GM18505 (cell line): ENCODE measurements at regions not wholly inside any gene's neighbourhood (a gene's known extent, or its start where the extent isn't known, plus 50 kb on each side); places are given as distances from the start of the nearest gene placed in this dataset.

Experiments used
- ATAC-seq: cut with Tn5 transposase; IDR thresholded peaks from one replicate; pipeline ENCODE4 v1.9.1; 2021; ENCODE audit not compliant: unreplicated experiment
- POLR2A ChIP-seq: IDR thresholded peaks from 4 replicates; pipeline ENCODE4 v1.6.1; 2011; ENCODE audit warnings: borderline replicate concordance; ENCODE audit not compliant: insufficient read depth, insufficient read length; ENCODE audit errors: extremely low read depth

DNA sequence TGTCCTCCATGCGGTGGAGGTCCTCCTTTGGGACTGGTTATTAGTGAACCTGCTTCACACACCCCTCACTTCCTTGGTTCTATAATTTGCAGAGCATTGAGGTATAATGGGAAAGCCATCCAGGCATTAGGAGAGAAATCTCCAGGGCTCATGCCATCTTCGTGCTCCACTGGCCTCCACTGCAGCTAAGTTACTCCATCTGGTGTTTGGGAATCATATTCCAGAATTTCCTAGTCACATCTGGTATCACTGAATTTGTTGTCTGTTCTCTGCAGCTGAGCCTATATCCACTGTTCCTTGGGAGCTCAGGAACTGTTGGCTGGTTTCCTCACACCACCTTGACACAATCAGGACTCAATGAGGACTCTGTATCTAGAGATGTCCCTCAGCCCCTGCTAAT lies 173.0 kb upstream of the TSHZ2 start:
- no peak for ATAC-seq
- no peak for TF ChIP-seq POLR2A

DNA sequence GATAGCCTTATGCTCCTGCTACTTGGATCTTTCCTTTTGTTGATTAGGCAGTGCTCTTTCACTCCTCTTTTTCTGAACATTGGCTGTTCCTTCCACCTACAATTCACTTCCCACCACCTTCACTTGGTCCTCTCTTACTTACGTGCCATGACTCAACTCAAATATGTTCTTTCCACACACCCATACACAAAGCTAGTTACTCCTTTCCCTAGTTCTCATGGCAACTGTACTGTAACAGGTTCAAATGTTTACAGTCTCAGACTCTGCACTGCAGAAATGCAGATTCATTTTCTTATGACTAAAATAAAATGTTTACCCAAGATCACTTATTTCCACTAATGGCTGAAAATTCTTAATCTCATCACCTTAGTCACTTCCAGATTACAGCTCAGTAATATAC lies 174.0 kb upstream of the TSHZ2 start:
- ATAC-seq = no peak
- TF ChIP-seq POLR2A = no peak

DNA sequence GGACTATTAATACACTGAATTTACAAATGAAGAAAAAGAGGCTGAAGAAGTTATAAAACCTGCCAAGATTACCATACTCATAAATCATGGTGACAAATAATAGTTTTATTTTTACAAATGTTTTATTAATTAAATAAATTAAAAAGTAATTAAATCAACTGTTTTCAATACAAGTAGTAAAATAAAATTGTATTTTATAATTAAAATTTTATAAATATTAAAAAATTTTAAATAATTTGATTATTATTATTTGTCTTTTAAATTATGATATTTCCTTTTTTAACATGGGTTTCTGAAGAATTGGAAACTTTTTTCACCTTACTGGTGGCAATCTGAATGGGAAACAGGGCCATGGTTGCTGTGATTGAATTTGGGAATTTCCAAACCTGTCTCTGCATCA lies 177.3 kb upstream of the TSHZ2 start:
- no peak for TF ChIP-seq POLR2A
- no peak for ATAC-seq

DNA sequence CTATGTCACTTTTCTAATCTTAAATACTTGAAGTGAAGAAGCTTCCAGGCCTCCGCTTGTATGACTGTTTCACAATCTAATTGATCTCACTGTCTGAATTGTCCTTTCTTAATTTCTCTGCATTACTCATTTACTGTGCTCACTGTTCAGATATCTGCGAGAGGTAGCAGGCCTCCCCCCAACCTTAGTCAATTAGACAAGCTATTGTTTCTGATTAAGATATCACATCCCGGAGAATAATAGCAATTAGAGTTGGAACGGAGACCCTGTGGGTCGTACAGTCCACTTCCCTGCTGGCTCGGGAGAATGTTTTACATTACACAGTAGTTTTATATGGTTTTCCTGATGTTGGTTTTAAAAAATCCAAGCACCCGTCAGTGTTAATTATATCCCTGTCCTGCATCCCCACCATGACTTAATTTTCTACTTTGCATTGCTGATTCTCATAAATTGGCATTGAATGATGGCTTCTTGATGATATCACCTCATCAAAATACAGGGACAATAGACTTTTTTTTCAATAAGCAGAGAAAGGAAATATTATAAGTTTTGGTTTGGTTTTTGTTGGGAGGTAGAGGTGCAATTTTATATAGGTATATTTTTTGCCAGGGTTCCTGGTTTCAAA lies 178.7 kb upstream of the TSHZ2 start:
- no peak for TF ChIP-seq POLR2A
- ATAC-seq = no peak

DNA sequence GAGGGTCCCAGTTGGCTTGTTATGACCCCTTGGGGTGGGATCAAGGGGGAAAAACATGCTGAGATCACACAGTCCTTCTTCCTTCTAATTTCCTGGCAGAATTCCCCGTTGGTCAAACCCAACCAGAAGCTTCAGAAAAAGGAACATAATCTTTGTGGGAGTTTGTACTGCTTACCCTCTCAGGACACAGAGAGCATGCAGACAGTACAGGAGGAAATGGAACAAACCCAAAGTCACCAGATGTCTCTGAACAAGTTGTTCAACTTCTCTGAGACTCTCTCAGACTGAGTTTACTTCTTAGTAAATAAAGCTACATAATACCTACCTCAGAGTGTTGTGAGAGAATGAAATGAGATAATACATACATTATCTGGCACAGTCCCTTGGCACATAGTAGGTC lies 181.1 kb upstream of the TSHZ2 start:
- no peak for ATAC-seq
- TF ChIP-seq POLR2A = no peak

DNA sequence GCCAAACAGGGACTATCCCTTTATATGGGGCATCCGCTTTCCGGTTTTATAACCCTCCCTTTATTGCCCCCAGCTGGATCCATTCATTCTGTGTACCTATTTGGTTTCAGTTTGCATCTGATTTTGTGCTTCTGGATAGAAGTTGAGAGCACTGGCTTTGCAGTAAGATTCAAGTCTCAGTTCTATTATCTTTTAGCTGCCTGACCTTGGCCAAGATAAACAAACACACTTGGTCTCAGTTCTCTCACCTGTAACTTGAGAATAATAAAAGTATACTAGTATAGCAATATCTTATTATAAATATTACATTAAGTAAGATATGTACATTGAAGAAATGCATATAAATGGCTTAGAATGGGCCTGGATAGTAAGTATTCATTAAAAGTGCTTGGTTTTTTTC lies 182.4 kb upstream of the TSHZ2 start:
- no peak for TF ChIP-seq POLR2A
- ATAC-seq = no peak

DNA sequence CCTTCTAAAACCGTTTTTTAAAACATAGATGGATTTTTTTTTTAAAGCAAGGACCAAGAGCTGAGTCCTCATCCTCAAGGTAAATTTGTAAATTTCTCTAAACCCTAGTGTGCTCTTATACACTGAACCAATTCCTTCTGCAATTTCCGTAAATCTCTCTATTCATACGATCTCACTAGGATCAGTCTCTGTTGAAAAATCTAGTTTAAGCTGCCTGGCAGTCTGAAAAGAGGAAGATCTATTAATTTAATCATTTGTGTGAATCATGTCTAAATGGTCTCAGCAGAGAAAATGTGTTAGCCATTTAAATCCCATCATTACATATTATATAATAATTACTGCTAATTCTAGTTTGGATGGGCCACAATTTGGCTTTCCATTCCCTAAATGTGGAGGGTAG lies 184.2 kb upstream of the TSHZ2 start:
- no peak for ATAC-seq
- no peak for TF ChIP-seq POLR2A

DNA sequence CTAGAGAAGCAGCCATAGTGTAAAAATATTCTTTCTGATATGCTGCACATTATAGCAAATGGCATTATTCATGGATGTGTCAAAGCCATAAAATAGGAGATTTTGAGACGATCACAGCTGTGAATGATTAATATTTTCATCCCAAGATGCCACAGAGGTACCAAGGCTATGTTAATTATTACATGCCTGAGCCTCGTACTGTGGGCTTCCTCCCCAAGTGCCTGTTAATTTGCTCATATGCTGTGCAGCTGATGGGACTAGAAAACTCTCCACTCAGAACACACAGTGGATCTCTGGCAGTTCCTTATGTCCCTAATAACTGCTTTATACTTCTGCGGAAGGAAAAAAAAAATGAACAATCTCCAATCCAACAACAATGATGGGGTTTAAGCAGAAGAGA lies 184.9 kb upstream of the TSHZ2 start:
- TF ChIP-seq POLR2A = no peak
- no peak for ATAC-seq

DNA sequence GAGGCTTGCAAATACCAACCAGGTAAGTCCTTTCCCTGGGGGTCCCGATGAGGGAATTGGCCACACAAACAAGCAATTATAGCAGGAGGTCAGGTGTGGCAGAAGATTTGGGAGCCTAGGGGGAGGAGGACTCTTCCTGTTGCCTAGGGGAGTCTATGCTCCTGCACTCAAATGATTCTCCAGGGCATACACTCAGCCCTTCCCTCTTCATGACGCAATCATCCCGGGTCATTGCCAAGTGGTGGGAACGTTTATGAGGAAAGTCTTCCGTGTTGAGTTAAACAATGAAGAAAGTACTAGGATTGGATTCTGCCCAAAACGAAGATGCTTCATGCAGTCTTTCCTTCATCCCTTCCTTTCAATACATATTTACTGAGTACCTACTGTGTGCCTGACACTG lies 186.5 kb upstream of the TSHZ2 start:
- no peak for TF ChIP-seq POLR2A
- ATAC-seq = no peak

DNA sequence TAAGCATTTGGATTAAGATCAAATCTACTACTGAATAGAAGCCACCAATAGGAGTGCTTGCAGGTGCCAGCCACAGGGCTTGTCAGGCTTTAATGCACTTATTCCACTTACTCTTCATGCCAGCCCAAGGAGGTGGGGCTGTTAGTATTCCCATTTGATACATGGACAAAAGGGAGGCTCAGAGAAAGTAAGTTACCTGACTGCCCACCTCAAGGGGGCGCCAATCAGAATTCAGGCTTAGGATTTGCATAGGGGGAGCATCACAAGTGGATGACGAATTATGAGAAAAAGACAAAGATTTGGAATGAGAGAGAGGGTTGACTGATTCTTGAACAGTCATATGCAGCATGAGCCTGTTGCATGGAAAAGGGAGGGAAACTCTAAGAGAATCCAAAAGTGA lies 188.4 kb upstream of the TSHZ2 start:
- no peak for TF ChIP-seq POLR2A
- ATAC-seq = no peak

DNA sequence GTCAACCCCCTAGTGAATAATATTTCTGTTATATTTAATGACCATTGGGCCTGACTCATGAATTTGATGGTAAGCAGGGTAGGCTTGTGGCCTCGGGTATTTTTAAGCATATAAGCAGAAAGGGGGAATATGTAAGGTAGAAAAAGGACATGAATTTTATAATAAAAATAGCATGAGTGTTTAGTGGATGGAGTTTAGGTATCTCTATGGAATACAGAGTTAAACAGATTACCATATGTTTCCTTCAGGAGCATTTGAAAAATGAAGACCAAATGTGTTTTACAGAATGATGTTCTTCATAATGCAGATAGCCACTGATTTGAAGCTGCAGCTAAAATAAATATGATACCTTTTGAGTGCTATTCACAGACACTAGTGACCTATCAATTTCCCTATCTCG lies 191.7 kb upstream of the TSHZ2 start:
- TF ChIP-seq POLR2A = no peak
- no peak for ATAC-seq

DNA sequence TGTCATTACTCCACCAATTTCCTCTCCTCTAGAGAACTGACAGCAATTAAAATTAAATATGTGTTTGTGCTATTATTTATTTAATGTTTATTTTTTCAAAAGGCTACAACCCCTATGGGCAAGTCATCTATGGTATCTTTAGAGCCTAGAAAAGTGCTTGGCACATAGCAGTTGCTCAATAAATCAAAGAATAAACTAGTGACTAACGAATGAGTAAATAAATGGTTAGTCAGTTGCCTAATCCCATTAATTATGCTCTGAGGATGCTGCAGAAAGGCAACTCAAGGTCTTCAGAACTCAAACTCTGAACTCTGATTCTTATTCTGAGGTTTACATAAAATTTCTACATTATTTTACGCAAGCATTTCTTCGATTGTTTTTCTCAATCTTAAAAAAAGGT lies 193.0 kb upstream of the TSHZ2 start:
- ATAC-seq = no peak
- TF ChIP-seq POLR2A = no peak

DNA sequence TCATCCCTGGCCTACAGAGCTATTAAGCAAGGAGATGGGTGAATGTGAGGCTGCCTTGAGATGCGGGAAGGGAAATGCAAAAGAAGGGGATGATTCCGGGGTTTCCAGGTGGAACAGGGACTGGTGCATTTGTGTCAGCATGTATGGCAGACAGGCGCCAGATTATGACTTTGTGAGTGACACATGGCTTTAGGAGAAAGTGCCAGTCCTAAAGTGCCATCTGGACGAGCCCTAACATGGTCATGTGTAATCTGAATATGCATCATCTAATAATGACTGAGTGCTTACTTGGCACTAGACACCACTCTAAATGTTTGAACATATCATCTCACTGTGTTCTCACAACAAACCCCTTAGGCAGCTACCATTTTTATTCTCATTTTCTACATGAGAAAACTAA lies 195.0 kb upstream of the TSHZ2 start:
- no peak for TF ChIP-seq POLR2A
- no peak for ATAC-seq

DNA sequence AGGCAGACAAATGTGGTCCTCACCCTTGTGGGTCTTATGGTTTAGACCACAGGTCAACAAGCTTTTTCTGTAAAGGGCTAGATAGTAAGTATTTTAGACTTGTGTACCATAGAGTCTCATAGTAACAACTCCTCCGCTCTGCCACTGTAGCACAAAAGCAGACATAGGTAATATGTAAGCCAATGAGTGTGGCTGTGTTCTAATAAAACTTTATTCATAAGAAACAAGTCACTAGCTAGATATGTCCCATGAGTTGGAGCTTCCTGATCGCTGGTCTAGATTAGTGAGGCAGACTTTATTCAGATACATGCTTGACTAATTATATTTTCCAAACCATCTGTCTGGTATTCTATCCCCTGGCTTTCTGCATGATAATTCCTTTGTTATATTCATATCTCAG lies 196.4 kb upstream of the TSHZ2 start:
- TF ChIP-seq POLR2A = no peak
- ATAC-seq = no peak

DNA sequence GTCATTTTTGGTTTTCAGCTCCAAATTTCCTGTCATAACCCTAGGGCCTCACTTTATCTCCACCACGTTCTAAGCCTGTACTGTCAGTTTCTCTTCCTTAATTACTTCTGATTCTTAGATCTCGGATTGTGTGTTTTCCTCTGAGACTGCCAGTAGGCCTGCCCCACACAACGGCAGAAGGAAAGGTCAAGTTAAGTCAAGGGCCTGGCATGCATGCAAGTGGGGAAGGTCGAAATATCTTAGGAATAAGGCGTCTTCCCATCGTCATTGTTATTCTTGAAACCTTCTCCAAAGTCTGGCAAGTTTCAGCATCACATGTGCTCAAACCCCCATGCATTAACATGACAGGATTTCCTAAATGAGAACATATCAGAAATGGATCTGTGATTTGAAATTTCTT lies 203.5 kb upstream of the TSHZ2 start:
- ATAC-seq = no peak
- no peak for TF ChIP-seq POLR2A

DNA sequence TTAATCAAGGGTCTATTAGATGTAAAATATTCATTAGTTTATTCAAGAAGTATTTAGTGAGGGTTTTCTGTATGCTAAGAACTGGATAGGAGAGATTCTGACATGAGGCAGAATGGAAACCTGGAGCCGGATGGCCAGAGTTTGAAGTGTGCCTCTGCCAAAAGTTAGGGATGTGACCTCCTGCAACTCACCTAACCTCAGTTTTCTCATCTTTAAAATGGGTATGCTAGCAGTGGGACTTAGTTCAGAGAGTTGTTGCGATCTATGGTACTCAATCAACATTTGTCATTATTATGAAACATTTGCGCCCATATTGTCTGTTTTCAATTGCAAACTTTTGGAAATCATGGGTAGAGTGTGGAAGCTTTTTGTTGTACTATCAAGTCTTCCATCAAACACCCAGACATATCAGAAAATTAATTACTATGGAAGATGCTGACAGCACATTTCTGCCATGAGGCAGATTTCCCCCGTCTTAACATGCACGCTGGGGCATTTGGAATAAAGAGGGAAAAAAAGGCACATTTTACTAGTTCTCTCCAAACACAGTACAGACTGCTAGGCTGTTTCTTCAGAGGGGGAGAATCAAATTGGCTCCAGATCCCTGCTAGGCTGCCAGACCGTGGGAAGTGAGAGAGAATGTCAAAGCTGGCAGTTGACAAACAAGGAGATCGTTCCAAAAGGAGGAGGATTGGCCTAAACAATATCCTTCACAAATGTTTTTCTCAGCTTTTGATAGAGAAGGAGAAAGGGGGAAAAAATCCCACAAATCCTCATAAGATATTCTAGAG lies 205.3 kb upstream of the TSHZ2 start:
- no peak for TF ChIP-seq POLR2A

More for the DNA sequence above, 205.3 kb upstream of the TSHZ2 start:
- no peak for ATAC-seq
